Stimulated activated naive CD8-positive, alpha-beta T cell treated with anti-CD3 and anti-CD28 coated beads, Interleukin-15, amount 100 ng/mL, for 72 hours (primary cell): ENCODE measurements at regions not wholly inside any gene's neighbourhood (a gene's known extent, or its start where the extent isn't known, plus 50 kb on each side); places are given as distances from the start of the nearest gene placed in this dataset.
A peak's percentile ranks its signal among the peaks of the same experiment; 100 is the strongest.

Source experiments
- ATAC-seq: fragments of 150-1000 bp; cut with Tn5 transposase; 2 replicates; pipeline ENCODE4 v1.10.0; 2021; ENCODE audit warnings: mild to moderate bottlenecking, moderate library complexity
- DNase-seq, 2 donors: peaks; one replicate each; pipeline ENCODE4 v3.0.0; 2021 to 2022
- H3K27ac Mint-ChIP-seq, 2 donors: one replicate each; pipeline ENCODE4 v1.8.0; 2022; ENCODE audit warnings: mild to moderate bottlenecking in 2 of 2, mixed read lengths in 2 of 2, moderate library complexity in 2 of 2
- H3K27me3 Mint-ChIP-seq: one replicate; pipeline ENCODE4 v1.8.0; 2022; ENCODE audit warnings: mixed read lengths
- H3K4me1 Mint-ChIP-seq: one replicate; pipeline ENCODE4 v1.8.0; 2022; ENCODE audit warnings: mild to moderate bottlenecking, mixed read lengths
- H3K4me3 Mint-ChIP-seq, 2 donors: one replicate each; pipeline ENCODE4 v1.8.0; 2022; ENCODE audit warnings: mild to moderate bottlenecking in 2 of 2, mixed read lengths in 2 of 2, moderate library complexity in 1 of 2
- H3K9me3 Mint-ChIP-seq, 2 donors: one replicate each; pipeline ENCODE4 v1.8.0; 2022; ENCODE audit warnings: mixed read lengths in 2 of 2

GRCh38 chr5:58259685-58260152, 200.2 kb downstream of the PLK2 start:
- H3K27me3 Mint-ChIP-seq, result no peaks in the 10 kb centered on the region
- H3K4me3 Mint-ChIP-seq, result no peak overlapping the region
- DNase-seq, result no peak
- H3K27ac Mint-ChIP-seq, result no peak overlapping the region
- no peak for ATAC-seq
- H3K9me3 Mint-ChIP-seq, result no peaks in the 10 kb centered on the region
- no peaks in the 10 kb centered on the region for H3K4me1 Mint-ChIP-seq

- no peak overlapping the region for H3K27ac Mint-ChIP-seq
- no peaks in the 10 kb centered on the region for H3K9me3 Mint-ChIP-seq
- no peak overlapping the region for H3K4me3 Mint-ChIP-seq
- DNase-seq (no peak), ATAC-seq (no peak)
- H3K4me1 Mint-ChIP-seq, result no peaks in the 10 kb centered on the region
- no peaks in the 10 kb centered on the region for H3K27me3 Mint-ChIP-seq
Observed at GRCh38 chr5:58258984-58259684, 200.8 kb downstream of the PLK2 start.

DNA sequence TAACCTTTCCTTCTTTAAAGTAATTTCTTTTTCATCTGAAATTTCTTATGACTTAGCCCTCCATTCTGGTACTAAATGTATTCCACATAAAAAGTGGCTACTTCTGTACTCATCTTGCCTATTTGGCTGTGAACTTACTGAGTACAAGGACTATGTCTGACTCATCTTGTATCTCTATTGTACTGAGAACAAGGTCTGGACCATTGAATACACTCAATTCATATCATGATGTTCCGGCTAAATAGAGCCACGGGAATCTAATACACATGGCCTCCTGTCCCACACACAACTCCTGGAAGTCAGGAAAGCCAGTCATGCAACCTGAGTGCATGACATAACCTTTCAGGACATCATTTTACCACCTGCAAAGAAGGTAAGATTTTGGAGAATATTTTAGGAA, 203.9 kb downstream of the PLK2 start:
- Mint-ChIP-seq H3K27me3 (peaks cover 11% of the 10 kb centered on the region), H3K9me3 (no peaks in the 10 kb centered on the region), H3K4me1 (no peaks in the 10 kb centered on the region), H3K27ac (no peak overlapping the region), H3K4me3 (no peak overlapping the region)
- ATAC-seq, result no peak
- DNase-seq, result no peak

DNA sequence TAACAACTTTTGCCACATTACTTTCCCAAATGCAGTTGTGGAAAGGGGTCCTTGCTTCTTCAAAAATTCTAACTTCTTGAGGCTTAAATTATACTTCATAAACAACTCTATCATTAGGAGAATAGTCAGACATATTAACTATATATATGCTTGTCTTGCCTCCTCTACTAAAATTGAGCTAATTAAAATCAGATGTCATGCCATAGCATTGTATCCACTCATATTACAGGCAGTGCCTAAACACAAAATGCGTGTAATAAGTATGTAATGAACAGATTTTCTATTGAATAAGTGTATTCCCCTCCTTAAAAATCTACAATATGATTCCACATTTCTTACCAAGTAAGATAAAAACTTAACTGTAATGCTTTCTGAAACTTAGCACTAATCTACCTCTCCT, 204.5 kb downstream of the PLK2 start:
- Mint-ChIP-seq H3K4me1 (no peaks in the 10 kb centered on the region), H3K27ac (no peak overlapping the region), H3K4me3 (no peak overlapping the region), H3K9me3 (no peaks in the 10 kb centered on the region), H3K27me3 (peaks cover 17% of the 10 kb centered on the region)
- ATAC-seq, result no peak
- no peak for DNase-seq

DNA sequence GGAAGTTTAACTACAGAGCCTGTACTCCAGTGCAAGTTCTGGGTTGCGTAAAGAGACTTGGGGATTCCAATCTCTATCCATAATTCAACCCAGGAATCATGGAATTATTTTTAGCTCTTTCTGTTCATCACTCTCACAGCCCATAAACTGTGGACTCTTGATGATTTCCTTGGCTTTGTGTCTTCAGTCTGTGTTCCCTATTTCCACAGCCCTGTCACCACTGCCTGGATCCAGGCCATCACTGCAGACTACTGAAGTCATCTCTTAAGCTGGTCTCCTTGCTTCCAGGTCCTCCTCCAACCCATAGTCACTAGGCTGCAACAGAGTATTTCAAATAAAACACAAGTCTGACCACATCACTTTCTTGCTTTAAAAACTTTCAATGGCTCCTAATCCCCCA, 211.7 kb downstream of the PLK2 start:
- H3K4me3 Mint-ChIP-seq, result no peak overlapping the region
- peaks cover 31% of the 10 kb centered on the region for H3K27me3 Mint-ChIP-seq
- DNase-seq (no peak), ATAC-seq (no peak)
- no peak overlapping the region for H3K27ac Mint-ChIP-seq
- H3K4me1 Mint-ChIP-seq, result no peaks in the 10 kb centered on the region
- no peaks in the 10 kb centered on the region for H3K9me3 Mint-ChIP-seq

DNA sequence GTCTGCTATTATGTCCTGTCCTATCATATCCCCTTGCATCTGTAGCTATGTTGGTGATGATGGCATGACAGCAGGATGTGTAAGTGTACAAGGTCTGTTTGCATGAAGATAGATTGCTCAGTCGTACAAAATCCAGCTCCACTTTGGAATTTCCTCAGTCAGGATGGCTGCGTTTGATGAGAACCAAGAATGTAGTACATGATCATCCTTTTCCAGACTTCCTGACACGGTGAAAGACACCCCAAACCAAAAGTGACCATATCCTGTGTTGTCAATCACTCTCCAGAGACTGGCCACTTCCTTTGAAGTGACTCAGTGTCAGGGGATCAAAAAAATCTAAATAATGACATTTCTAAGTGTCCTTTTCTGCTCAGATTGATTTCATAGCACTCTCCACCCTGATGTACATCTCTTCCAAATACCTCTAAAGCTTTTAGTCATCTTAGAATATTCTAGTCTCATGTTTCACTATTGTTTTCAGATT, 213.4 kb downstream of the PLK2 start:
- ATAC-seq (peak; percentile 28), DNase-seq (no peak)
- peaks cover 24% of the 10 kb centered on the region for H3K27me3 Mint-ChIP-seq
- H3K4me1 Mint-ChIP-seq, result no peaks in the 10 kb centered on the region
- no peak overlapping the region for H3K4me3 Mint-ChIP-seq
- no peaks in the 10 kb centered on the region for H3K9me3 Mint-ChIP-seq
- no peak overlapping the region for H3K27ac Mint-ChIP-seq

DNA sequence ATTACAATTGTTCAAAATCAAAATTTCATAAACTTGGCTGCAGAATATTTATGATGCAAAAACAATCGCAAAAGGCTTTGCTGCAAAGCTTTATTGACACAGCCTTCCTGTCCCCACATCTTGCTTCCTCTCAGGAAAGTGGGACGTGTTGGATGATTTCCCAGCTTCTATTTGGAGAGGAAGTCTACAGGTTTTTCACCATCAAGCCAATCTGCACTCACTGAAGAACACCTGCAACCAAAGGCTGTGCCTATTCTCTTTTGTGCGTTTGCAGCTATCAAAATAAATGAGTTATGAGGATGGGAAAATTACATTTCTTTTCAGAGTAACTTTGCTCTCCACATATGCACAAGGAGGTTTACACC, 214.4 kb downstream of the PLK2 start:
- H3K27me3 Mint-ChIP-seq, result peaks cover 17% of the 10 kb centered on the region
- H3K9me3 Mint-ChIP-seq, result no peaks in the 10 kb centered on the region
- no peak overlapping the region for H3K4me3 Mint-ChIP-seq
- ATAC-seq, result no peak
- H3K4me1 Mint-ChIP-seq, result no peaks in the 10 kb centered on the region
- H3K27ac Mint-ChIP-seq, result no peak overlapping the region
- no peak for DNase-seq

DNA sequence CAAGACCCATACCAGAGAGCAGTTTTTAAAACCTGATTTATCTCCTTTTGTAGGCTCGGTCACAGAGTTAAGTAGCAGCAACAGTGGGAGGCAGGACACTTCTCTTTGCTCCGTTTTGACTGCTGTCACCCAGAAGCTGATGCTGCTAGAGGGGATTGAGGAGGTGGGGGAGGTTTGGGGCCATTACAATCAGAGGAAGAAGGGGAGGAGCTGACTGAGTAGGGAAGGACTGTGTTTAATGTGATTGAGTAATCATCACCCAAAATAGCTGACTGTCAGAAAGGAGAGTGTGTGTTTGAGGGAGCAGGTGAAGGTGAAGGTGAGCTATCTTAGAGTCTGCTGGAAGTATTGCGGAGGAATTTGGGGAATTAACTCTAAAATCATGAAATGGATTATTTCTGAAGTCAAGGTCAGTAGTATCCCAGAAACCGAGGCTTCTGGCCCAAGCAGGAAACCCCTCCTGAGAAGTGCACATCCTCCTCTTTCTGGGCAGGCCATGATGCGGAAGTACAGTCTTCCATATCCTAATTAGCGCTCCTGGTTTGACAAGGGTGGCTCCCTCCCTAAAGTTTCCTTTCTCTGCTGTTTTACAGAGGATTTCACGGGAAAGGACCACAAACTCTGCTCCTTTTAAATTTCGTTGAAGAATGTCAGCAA, 214.9 kb downstream of the PLK2 start:
- H3K27me3 Mint-ChIP-seq, result peaks cover 17% of the 10 kb centered on the region
- ATAC-seq (no peak), DNase-seq (no peak)
- no peaks in the 10 kb centered on the region for H3K4me1 Mint-ChIP-seq
- H3K9me3 Mint-ChIP-seq, result no peaks in the 10 kb centered on the region
- H3K27ac Mint-ChIP-seq, result no peak overlapping the region
- H3K4me3 Mint-ChIP-seq, result no peak overlapping the region

DNA sequence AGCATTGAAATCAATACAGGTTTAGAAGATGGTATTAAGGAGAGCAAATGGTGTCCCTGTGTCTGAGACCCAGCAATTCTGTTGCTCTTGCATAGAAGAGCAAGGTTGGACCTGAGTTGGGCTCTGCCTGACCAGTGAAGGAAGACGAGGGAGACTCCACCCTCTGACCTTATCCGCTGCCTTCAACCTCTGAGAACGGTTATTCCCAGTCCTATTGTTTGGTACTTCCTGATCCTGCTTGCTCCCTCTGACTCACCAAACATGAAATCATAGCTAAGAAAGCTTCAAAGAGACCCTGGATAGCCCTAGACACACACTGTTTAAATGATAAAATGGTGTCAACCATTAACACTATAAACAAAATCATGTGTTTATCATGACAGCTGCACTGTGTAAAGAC, 218.5 kb downstream of the PLK2 start:
- DNase-seq (no peak), ATAC-seq (no peak)
- Mint-ChIP-seq H3K27ac (no peak overlapping the region), H3K4me1 (no peaks in the 10 kb centered on the region), H3K4me3 (no peak overlapping the region), H3K27me3 (peaks cover 8% of the 10 kb centered on the region), H3K9me3 (no peaks in the 10 kb centered on the region)

GRCh38 chr5:58240322-58240721, 219.6 kb downstream of the PLK2 start:
- Mint-ChIP-seq H3K27me3 (peaks cover 8% of the 10 kb centered on the region), H3K27ac (no peak overlapping the region), H3K4me1 (no peaks in the 10 kb centered on the region), H3K9me3 (no peaks in the 10 kb centered on the region), H3K4me3 (no peak overlapping the region)
- no peak for DNase-seq
- ATAC-seq, result no peak

GRCh38 chr5:58239731-58240130, 220.2 kb downstream of the PLK2 start:
- Mint-ChIP-seq H3K4me1 (no peaks in the 10 kb centered on the region), H3K9me3 (no peaks in the 10 kb centered on the region), H3K27me3 (peaks cover 3% of the 10 kb centered on the region), H3K27ac (no peak overlapping the region), H3K4me3 (no peak overlapping the region)
- DNase-seq (no peak), ATAC-seq (no peak)

DNA sequence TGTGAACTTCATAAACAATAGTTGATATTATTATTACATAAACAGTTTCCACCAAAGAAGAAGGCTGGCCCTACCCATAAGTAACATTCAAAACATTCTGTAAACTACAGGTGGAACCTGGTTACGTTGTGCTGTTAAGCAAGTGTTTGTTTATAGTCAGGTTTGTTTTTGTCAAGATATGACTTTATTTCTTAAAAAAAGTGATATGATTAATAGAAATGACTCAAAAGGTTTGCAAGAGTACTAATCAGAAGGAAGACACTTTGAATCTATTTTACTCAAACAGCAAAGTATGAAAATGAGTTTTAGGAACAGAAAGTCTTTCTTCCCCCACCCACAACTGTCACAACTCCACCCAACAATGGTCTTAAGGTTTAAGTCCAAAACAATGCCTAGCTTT, 220.8 kb downstream of the PLK2 start:
- Mint-ChIP-seq H3K9me3 (no peaks in the 10 kb centered on the region), H3K27ac (no peak overlapping the region), H3K4me1 (no peaks in the 10 kb centered on the region), H3K27me3 (no peaks in the 10 kb centered on the region), H3K4me3 (no peak overlapping the region)
- DNase-seq, result no peak
- no peak for ATAC-seq

GRCh38 chr5:58236498-58236897, 223.4 kb downstream of the PLK2 start:
- Mint-ChIP-seq H3K27ac (no peak overlapping the region), H3K4me1 (no peaks in the 10 kb centered on the region), H3K4me3 (no peak overlapping the region), H3K9me3 (no peaks in the 10 kb centered on the region), H3K27me3 (no peaks in the 10 kb centered on the region)
- no peak for DNase-seq
- no peak for ATAC-seq

DNA sequence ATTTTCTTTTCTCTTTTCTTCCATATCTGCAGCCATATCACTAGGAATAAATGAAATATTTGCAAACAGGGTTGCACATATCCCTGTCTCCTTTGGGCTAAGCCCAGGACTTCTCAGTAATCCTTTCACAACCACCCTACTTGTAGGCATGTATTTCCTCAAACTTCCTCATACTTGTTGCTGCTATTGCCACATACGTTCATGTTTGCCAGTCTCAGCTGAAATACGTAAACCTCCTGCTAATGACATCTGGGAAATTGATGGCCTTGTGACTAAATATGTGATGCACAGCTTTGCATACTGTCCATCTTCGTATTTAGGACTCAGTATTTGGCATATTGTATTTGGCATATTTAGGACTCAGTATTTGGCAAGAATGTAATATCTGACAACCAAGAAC, 224.6 kb downstream of the PLK2 start:
- Mint-ChIP-seq H3K9me3 (no peaks in the 10 kb centered on the region), H3K27me3 (no peaks in the 10 kb centered on the region), H3K4me3 (no peak overlapping the region), H3K27ac (no peak overlapping the region), H3K4me1 (no peaks in the 10 kb centered on the region)
- ATAC-seq (no peak), DNase-seq (no peak)

- Mint-ChIP-seq H3K9me3 (no peaks in the 10 kb centered on the region), H3K27me3 (no peaks in the 10 kb centered on the region), H3K4me1 (no peaks in the 10 kb centered on the region), H3K27ac (no peak overlapping the region), H3K4me3 (no peak overlapping the region)
- ATAC-seq (no peak), DNase-seq (no peak)
Observed at GRCh38 chr5:58232130-58232529, 227.8 kb downstream of the PLK2 start.

DNA sequence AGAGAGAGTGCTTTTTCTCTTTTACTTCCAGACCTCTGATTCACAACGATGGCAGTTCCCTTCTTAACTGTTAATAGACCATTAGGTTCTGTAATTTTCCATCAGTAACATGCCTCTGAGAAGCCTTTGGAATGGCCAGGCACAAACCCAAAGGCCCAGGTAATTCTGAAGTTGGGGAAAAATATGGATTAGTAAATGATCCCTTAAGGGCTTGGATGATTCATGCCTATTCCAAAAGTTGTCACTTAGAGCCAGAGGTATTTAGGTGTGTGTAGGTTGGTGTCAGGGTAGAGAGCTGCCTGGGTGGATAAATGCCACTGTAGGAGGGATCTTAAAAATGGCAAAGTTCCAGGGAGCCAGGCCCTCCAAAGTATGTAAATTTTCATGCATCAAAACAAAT, 228.8 kb downstream of the PLK2 start:
- Mint-ChIP-seq H3K9me3 (no peaks in the 10 kb centered on the region), H3K27ac (no peak overlapping the region), H3K4me3 (no peak overlapping the region), H3K27me3 (no peaks in the 10 kb centered on the region), H3K4me1 (no peaks in the 10 kb centered on the region)
- no peak for ATAC-seq
- DNase-seq, result no peak

DNA sequence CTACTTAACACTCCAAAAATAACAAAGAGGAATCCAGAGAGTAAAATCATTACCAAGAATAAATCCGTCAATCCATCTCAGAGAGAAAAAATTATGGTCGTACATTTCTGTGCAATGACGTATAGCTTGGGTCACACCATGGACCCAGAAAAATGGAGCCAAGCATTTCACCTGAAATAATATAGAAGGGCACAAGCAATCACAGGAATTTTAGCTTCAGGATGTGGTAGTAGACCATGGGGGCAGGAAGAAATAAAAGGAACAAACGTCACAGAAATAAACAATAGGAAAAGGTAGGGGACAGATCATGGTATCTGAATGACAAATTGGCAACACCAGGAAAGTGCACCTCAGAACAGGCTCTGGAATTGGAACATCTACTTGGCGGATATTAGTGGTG, 231.0 kb downstream of the PLK2 start:
- Mint-ChIP-seq H3K27me3 (no peaks in the 10 kb centered on the region), H3K4me3 (no peak overlapping the region), H3K4me1 (no peaks in the 10 kb centered on the region), H3K27ac (no peak overlapping the region), H3K9me3 (no peaks in the 10 kb centered on the region)
- DNase-seq, result no peak
- ATAC-seq, result no peak
